ENCODE measurements at regions not wholly inside any gene's neighbourhood (a gene's known extent, or its start where the extent isn't known, plus 50 kb on each side); places are given as distances from the start of the nearest gene placed in this dataset.

DNA sequence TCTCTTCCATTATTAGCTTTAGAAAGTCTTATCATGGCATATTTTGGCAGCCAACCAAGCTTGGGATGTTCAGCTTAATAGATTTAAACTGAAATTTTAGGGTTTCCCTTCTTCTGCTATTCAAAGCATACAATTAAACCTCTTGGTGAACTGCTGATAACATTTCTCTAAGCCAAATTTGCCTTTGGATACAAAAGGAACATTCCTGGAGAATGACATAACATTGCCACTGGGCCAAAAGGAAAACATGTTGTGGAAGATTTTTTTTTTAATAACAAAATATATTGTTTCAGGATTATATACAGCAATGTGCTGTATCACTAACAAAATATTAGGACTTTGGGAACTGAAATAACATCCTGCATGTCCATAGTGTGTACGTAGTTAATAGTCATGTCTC, 215.1 kb upstream of the TBX18 start:
- no peak overlapping the region for H3K4me3 ChIP-seq (ENCODE audit: low read length)
- TF ChIP-seq, protein P1, sequence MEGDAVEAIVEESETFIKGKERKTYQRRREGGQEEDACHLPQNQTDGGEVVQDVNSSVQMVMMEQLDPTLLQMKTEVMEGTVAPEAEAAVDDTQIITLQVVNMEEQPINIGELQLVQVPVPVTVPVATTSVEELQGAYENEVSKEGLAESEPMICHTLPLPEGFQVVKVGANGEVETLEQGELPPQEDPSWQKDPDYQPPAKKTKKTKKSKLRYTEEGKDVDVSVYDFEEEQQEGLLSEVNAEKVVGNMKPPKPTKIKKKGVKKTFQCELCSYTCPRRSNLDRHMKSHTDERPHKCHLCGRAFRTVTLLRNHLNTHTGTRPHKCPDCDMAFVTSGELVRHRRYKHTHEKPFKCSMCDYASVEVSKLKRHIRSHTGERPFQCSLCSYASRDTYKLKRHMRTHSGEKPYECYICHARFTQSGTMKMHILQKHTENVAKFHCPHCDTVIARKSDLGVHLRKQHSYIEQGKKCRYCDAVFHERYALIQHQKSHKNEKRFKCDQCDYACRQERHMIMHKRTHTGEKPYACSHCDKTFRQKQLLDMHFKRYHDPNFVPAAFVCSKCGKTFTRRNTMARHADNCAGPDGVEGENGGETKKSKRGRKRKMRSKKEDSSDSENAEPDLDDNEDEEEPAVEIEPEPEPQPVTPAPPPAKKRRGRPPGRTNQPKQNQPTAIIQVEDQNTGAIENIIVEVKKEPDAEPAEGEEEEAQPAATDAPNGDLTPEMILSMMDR (conservative IDR thresholded peaks at IDR 0.05; ENCODE audit: low read length), result no peak
- peak; percentile 15 for DNase-seq (ENCODE audit: low read depth)

DNA sequence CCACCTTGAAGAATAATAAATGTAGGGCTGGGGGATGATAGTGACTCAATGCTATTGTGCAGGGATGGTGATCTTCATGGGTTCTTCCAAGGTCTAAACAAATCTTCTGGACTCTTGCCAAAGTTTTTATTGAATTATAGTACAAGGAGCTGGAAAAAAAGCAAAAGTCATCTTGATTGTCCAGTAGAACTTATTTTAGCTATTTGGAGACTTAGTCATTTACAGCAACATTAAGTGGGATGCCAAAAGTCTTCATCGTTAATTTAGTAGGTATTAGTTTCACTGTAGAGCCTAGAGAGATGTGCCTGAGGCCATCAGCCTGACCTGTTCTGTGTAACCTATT, 212.9 kb upstream of the TBX18 start:
- TF ChIP-seq, protein P1 (conservative IDR thresholded peaks at IDR 0.05; ENCODE audit: low read length), result no peak
- no peak for DNase-seq (ENCODE audit: low read depth)
- no peak overlapping the region for H3K4me3 ChIP-seq (ENCODE audit: low read length)

DNA sequence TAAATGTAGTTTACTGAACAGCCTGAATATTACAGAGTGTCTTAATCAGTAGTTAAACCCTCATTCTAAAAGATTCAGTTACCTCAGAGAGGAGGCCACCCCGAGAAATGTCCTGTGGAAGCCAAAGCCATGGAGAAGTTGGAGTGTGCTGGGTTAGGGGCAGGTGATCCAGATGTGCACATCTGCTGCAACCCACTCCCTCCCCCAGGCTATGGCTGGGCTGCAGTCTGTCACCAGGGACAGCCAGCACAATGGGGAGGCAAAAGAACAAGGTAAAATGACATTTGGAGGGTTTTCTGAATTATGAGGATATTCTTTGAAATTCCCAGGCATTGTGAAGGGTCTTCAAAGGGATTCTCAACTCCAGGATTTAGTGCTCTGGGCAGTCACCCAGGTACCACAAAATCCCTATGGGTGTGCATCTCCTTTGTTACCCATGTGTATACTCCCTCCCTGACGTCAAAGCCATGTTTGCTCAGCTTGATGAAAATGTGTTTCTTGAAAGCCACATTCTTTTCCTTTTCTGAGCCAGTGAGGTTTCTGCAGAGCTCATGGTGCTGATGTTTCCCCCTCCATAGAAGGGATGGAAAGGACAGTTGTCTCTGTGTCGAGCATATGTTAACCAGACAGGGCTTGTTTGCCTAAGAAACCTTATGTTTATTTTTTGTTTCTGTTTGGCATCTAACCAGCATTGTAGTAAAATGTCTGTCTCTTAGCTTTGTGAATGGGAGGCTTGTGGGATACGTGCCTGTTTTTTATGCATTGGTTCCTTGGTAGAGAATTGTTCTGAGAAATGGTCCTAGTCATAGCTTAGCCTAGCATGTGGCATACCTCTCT, 212.3 kb upstream of the TBX18 start:
- peak; percentile 38 for DNase-seq (ENCODE audit: low read depth)
- no peak overlapping the region for H3K4me3 ChIP-seq (ENCODE audit: low read length)
- TF ChIP-seq, protein P1 (conservative IDR thresholded peaks at IDR 0.05; ENCODE audit: low read length), result no peak

DNA sequence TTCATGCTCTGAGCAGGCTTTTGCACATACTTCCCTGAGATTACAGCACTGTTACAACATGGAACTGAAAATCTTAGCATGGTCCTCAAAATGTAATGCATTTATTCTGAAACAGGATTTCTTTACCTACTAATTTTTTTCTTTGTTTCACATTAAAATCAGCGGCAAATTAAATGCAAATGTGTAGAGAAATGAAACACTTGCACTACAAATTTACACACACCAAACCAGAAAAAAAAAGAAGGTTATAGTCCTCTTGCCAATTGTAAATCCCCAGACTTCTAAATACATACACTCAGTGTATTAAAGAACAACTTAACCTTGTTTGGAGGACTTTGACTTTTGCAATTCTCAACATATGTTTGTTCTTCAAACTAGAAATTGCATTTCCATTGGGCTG, 210.9 kb upstream of the TBX18 start:
- no peak for DNase-seq (ENCODE audit: low read depth)
- TF ChIP-seq, protein P1 (conservative IDR thresholded peaks at IDR 0.05; ENCODE audit: low read length), result no peak
- H3K4me3 ChIP-seq (ENCODE audit: low read length), result no peak overlapping the region

DNA sequence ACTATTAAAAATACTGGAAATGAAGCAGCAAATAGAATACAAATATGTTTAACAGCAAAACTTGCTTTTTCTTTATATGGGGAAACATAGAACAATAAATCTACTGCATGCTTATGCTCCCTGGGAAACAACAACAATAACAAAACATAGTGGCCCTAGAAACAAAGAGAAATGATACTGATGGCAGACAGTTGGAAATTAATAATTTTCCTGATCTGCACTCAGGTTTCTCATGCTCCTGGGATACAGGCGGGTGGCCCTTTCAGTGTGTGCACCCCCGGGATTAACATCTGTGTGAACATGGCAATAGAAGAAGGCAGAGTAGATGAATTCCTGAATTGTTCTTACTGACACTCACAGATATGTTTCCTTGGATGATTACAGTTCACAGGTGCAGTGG, 209.2 kb upstream of the TBX18 start:
- no peak for DNase-seq (ENCODE audit: low read depth)
- H3K4me3 ChIP-seq (ENCODE audit: low read length), result no peak overlapping the region
- TF ChIP-seq, protein P1 (conservative IDR thresholded peaks at IDR 0.05; ENCODE audit: low read length), result no peak

DNA sequence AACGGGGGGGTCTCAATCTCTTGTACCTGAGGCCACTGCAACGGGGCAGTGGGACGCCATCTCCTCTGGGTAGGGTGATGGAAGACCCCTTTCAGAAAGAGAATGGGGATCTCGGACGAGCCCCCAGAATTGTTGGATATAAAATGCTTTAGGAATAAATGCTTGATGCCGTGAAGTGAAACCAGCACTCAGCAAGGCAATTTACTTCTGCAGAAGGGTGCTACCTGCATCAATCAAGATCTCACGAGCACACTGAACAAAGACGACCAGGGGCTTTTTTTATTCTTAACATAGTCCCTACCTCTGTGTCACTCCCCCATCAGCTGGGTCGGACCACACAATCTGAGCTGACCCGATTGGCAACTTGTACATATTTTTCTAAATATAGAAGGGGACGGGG, 203.6 kb upstream of the TBX18 start:
- TF ChIP-seq, protein P1 (conservative IDR thresholded peaks at IDR 0.05; ENCODE audit: low read length), result no peak
- DNase-seq (ENCODE audit: low read depth), result no peak
- H3K4me3 ChIP-seq (ENCODE audit: low read length), result no peak overlapping the region

DNA sequence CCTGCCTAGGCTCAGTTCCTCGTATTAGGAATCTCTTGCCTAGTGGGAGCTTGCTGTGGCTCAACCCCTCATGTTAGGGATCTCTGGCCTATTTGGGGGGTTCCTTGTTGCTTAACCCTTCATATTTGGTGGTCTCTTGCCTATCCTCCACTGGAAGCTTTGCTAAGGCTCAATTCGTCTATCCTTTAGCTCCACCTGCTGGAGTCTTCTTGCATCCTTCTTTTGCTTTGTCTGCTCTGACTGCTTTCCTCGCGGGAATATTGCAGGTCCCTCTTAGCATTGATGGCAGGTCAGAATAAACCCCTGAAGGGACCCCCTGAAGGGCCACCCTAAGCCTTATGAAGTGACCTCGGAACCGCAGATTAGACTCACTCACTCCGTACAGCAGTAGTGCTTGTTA, 203.0 kb upstream of the TBX18 start:
- DNase-seq (ENCODE audit: low read depth), result peak; percentile 50
- no peak overlapping the region for H3K4me3 ChIP-seq (ENCODE audit: low read length)
- TF ChIP-seq, protein P1 (conservative IDR thresholded peaks at IDR 0.05; ENCODE audit: low read length), result peak; percentile 71
